Stimulated activated naive CD8-positive, alpha-beta T cell treated with anti-CD3 and anti-CD28 coated beads, Interleukin-15, Interleukin-2, amounts not matched to agents 100 ng/mL and 50 ng/mL, for 24 hours (primary cell): ENCODE measurements at regions not wholly inside any gene's neighbourhood (a gene's known extent, or its start where the extent isn't known, plus 50 kb on each side); places are given as distances from the start of the nearest gene placed in this dataset.

ENCODE experiments used
- H3K27ac Mint-ChIP-seq: one replicate; pipeline ENCODE4 v1.8.0; 2021; ENCODE audit warnings: mild to moderate bottlenecking, mixed read lengths
- H3K27me3 Mint-ChIP-seq: one replicate; pipeline ENCODE4 v1.8.0; 2021; ENCODE audit warnings: mixed read lengths
- H3K36me3 Mint-ChIP-seq: one replicate; pipeline ENCODE4 v1.8.0; 2021; ENCODE audit warnings: low read depth, mixed read lengths
- H3K4me1 Mint-ChIP-seq: one replicate; pipeline ENCODE4 v1.8.0; 2021; ENCODE audit warnings: low read depth, mixed read lengths
- H3K4me3 Mint-ChIP-seq: one replicate; pipeline ENCODE4 v1.8.0; 2021; ENCODE audit warnings: mild to moderate bottlenecking, mixed read lengths
- H3K9me3 Mint-ChIP-seq: one replicate; pipeline ENCODE4 v1.8.0; 2021; ENCODE audit warnings: mixed read lengths

- Mint-ChIP-seq H3K9me3 (no peaks in the 10 kb centered on the region), H3K27me3 (peaks cover 54% of the 10 kb centered on the region), H3K27ac (no peak overlapping the region), H3K36me3 (no peaks in the 10 kb centered on the region), H3K4me1 (peaks cover 10% of the 10 kb centered on the region), H3K4me3 (no peak overlapping the region)
These were observed 104.2 kb downstream of the WT1 start for GRCh38 chr11:32331098-32331497.

GRCh38 chr11:32331792-32332191 is 103.5 kb downstream of the WT1 start:
- Mint-ChIP-seq H3K36me3 (no peaks in the 10 kb centered on the region), H3K4me1 (peaks cover 10% of the 10 kb centered on the region), H3K27ac (no peak overlapping the region), H3K4me3 (no peak overlapping the region), H3K27me3 (peaks cover 57% of the 10 kb centered on the region), H3K9me3 (no peaks in the 10 kb centered on the region)

- H3K36me3 Mint-ChIP-seq, result no peaks in the 10 kb centered on the region
- H3K4me3 Mint-ChIP-seq, result peak overlapping the region; percentile 61
- H3K4me1 Mint-ChIP-seq, result peaks cover 10% of the 10 kb centered on the region
- H3K27ac Mint-ChIP-seq, result peak overlapping the region; percentile 36
- H3K27me3 Mint-ChIP-seq, result peaks cover 64% of the 10 kb centered on the region
- H3K9me3 Mint-ChIP-seq, result no peaks in the 10 kb centered on the region
These were observed 102.4 kb downstream of the WT1 start for GRCh38 chr11:32332990-32333319.

- Mint-ChIP-seq H3K27me3 (peaks cover 62% of the 10 kb centered on the region), H3K27ac (no peak overlapping the region), H3K4me1 (peaks cover 10% of the 10 kb centered on the region), H3K36me3 (no peaks in the 10 kb centered on the region), H3K9me3 (no peaks in the 10 kb centered on the region), H3K4me3 (peak overlapping the region; percentile 61)
These were observed 101.9 kb downstream of the WT1 start for GRCh38 chr11:32333320-32333991.

DNA sequence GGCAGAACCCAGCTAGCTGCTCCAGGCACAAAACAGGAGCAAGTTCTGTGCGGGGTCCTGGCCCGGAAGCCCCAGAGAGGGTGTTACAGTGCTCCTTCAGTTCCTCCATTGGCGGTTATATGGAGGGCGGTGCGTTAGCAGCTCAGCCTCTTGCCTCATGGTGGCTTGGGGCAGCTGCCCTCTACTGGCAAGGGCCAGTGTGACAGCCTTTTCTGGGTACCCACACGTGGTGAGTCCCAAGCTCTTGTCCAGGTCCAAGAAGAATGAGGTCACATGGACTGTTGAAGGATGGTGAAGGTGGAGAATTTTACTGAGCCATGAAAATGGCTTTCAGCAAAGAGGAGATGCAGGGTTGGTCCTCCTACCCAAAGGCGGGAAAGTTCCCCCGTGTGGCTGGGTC is 100.5 kb downstream of the WT1 start:
- peaks cover 59% of the 10 kb centered on the region for H3K27me3 Mint-ChIP-seq

More for the DNA sequence above, 100.5 kb downstream of the WT1 start:
- Mint-ChIP-seq H3K36me3 (no peaks in the 10 kb centered on the region), H3K9me3 (no peaks in the 10 kb centered on the region), H3K4me1 (peaks cover 10% of the 10 kb centered on the region), H3K4me3 (no peak overlapping the region), H3K27ac (no peak overlapping the region)
